ENCODE measurements at regions not wholly inside any gene's neighbourhood (a gene's known extent, or its start where the extent isn't known, plus 50 kb on each side); places are given as distances from the start of the nearest gene placed in this dataset.

GRCh38 chr6:82083646-82084045 lies 163.9 kb downstream of the IBTK start:
- H3K4me3 ChIP-seq (ENCODE audit: low read depth, low read length): no peak overlapping the region
- TF ChIP-seq CTCF (IDR thresholded peaks at IDR 0.05; ENCODE audit: borderline replicate concordance, insufficient read depth, low read depth, low read length): no peak

GRCh38 chr6:82080767-82081166 lies 166.8 kb downstream of the IBTK start:
- H3K4me3 ChIP-seq (ENCODE audit: low read depth, low read length): no peak overlapping the region
- TF ChIP-seq CTCF (IDR thresholded peaks at IDR 0.05; ENCODE audit: borderline replicate concordance, insufficient read depth, low read depth, low read length): no peak

GRCh38 chr6:82078286-82078908 lies 169.1 kb downstream of the IBTK start:
- no peak for TF ChIP-seq CTCF (IDR thresholded peaks at IDR 0.05; ENCODE audit: borderline replicate concordance, insufficient read depth, low read depth, low read length)
- no peak overlapping the region for H3K4me3 ChIP-seq (ENCODE audit: low read depth, low read length)

- TF ChIP-seq CTCF (IDR thresholded peaks at IDR 0.05; ENCODE audit: borderline replicate concordance, insufficient read depth, low read depth, low read length): no peak
Observed at GRCh38 chr6:82076916-82077315, 170.6 kb downstream of the IBTK start.

GRCh38 chr6:82074556-82074955 lies 173.0 kb downstream of the IBTK start:
- no peak for TF ChIP-seq CTCF (IDR thresholded peaks at IDR 0.05; ENCODE audit: borderline replicate concordance, insufficient read depth, low read depth, low read length)
- H3K4me3 ChIP-seq (ENCODE audit: low read depth, low read length): no peak overlapping the region

More at GRCh38 chr6:82076916-82077315, 170.6 kb downstream of the IBTK start:
- H3K4me3 ChIP-seq (ENCODE audit: low read depth, low read length): no peak overlapping the region

- H3K4me3 ChIP-seq (ENCODE audit: low read depth, low read length): no peak overlapping the region
- no peak for TF ChIP-seq CTCF (IDR thresholded peaks at IDR 0.05; ENCODE audit: borderline replicate concordance, insufficient read depth, low read depth, low read length)
Observed at GRCh38 chr6:82073484-82073883, 174.1 kb downstream of the IBTK start.

GRCh38 chr6:82072751-82073150 lies 174.8 kb downstream of the IBTK start:
- no peak for TF ChIP-seq CTCF (IDR thresholded peaks at IDR 0.05; ENCODE audit: borderline replicate concordance, insufficient read depth, low read depth, low read length)
- H3K4me3 ChIP-seq (ENCODE audit: low read depth, low read length): no peak overlapping the region
